ENCODE measurements at regions not wholly inside any gene's neighbourhood (a gene's known extent, or its start where the extent isn't known, plus 50 kb on each side); places are given as distances from the start of the nearest gene placed in this dataset.
A peak's percentile ranks its signal among the peaks of the same experiment; 100 is the strongest.

DNA sequence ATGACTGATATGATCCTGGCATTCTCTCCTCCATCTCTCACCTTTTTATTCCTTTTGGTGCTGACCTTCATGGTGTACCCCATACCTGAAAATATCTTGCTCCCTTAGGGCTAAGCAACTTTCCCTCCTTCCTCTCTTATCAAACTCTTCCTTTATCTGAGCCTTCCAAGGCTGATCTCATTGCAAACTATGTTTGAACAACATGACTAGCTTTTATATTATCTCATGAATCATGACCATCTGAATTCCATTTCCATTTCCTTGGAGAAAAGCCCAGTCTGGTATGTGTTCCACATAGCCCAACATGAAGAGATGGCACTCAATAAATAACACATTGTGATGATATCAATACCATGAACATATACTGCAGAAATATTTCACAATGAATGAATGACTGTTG lies 111.6 kb downstream of the TSPAN8 start:
- DNase-seq = no peak
- Histone ChIP-seq H3K27ac (peak overlapping the region in 1 of 8 donors; percentile 24), H3K4me1 (no peaks in the 10 kb centered on the region), H3K36me3 (no peaks in the 10 kb centered on the region), H3K4me3 (no peak overlapping the region), H3K9me3 (no peaks in the 10 kb centered on the region), H3K27me3 (replicated peaks in 1 of 7) (no peaks in the 10 kb centered on the region)
- TF ChIP-seq, protein P1, sequence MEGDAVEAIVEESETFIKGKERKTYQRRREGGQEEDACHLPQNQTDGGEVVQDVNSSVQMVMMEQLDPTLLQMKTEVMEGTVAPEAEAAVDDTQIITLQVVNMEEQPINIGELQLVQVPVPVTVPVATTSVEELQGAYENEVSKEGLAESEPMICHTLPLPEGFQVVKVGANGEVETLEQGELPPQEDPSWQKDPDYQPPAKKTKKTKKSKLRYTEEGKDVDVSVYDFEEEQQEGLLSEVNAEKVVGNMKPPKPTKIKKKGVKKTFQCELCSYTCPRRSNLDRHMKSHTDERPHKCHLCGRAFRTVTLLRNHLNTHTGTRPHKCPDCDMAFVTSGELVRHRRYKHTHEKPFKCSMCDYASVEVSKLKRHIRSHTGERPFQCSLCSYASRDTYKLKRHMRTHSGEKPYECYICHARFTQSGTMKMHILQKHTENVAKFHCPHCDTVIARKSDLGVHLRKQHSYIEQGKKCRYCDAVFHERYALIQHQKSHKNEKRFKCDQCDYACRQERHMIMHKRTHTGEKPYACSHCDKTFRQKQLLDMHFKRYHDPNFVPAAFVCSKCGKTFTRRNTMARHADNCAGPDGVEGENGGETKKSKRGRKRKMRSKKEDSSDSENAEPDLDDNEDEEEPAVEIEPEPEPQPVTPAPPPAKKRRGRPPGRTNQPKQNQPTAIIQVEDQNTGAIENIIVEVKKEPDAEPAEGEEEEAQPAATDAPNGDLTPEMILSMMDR (IDR thresholded peaks at IDR 0.05 in 8 of 11, conservative IDR thresholded peaks at IDR 0.05 in 3 of 11) = no peak
- TF ChIP-seq POLR2A (IDR thresholded peaks at IDR 0.05) (no peak), POLR2AphosphoS5 (IDR thresholded peaks at IDR 0.05) (no peak)
- intact Hi-C loops (cut with DNase I; ENCODE audit: low total_unique reads) = no loop called here

DNA sequence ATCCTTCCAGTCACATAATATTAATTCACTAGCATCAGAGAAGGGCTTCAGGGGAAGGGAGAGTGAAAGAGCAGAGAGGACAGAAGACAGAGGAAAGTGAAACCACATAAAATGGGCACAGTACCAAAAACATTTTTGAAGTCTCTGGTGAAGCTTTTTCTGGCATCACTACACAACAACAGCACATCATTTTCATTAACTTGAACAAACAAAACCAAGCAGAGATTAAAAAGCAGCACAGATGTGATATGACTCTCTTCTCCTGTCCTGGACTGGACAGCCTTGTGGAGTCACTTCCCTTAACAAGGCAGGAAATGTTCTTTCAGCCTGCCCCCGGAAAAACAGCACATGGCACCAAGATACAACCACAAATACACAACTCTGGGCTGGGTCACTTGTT lies 112.0 kb downstream of the TSPAN8 start:
- TF ChIP-seq POLR2AphosphoS5 (IDR thresholded peaks at IDR 0.05) (no peak), POLR2A (IDR thresholded peaks at IDR 0.05) (no peak)
- TF ChIP-seq, protein P1 (IDR thresholded peaks at IDR 0.05 in 8 of 11, conservative IDR thresholded peaks at IDR 0.05 in 3 of 11) = no peak
- WGBS, 5 donors = 0 to 33% (median 6%) methylated on average over 1 of the region's 1 CpG
- intact Hi-C loops (cut with DNase I; ENCODE audit: low total_unique reads) = no loop called here
- Histone ChIP-seq H3K27me3 (replicated peaks in 1 of 7) (no peaks in the 10 kb centered on the region), H3K36me3 (no peaks in the 10 kb centered on the region), H3K9me3 (no peaks in the 10 kb centered on the region), H3K4me3 (no peak overlapping the region), H3K27ac (peak overlapping the region in 1 of 8 donors; percentile 24), H3K4me1 (no peaks in the 10 kb centered on the region)
- DNase-seq = no peak

DNA sequence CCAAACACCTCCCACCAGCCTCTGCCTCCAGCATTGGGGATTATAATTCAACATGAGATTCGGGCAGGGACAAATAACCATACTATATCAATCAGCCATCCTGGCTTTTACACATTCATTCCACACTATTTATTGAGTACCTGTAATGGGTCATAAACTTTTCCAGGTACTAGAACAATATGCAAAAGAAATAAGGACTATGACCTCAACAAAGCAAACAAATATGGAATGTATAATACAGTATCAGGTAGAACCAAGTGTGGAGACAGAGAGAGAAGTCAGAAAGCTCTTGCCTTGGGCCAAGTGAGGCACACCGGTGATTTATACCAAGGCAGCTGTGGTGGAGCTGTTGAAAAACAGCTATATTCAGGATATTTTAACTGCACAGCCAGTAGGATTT lies 116.3 kb downstream of the TSPAN8 start:
- no peak for DNase-seq
- Histone ChIP-seq H3K27ac (no peak overlapping the region), H3K4me1 (no peaks in the 10 kb centered on the region), H3K4me3 (no peak overlapping the region), H3K9me3 (no peaks in the 10 kb centered on the region), H3K27me3 (replicated peaks in 1 of 7) (no peaks in the 10 kb centered on the region), H3K36me3 (no peaks in the 10 kb centered on the region)
- intact Hi-C loops (cut with DNase I; ENCODE audit: low total_unique reads) = no loop called here
- WGBS, 5 donors = 68 to 89% (median 80%) methylated on average over 2 of the region's 2 CpGs
- TF ChIP-seq POLR2A (IDR thresholded peaks at IDR 0.05) (no peak), POLR2AphosphoS5 (IDR thresholded peaks at IDR 0.05) (no peak)
- TF ChIP-seq, protein P1 (IDR thresholded peaks at IDR 0.05 in 8 of 11, conservative IDR thresholded peaks at IDR 0.05 in 3 of 11) = no peak

DNA sequence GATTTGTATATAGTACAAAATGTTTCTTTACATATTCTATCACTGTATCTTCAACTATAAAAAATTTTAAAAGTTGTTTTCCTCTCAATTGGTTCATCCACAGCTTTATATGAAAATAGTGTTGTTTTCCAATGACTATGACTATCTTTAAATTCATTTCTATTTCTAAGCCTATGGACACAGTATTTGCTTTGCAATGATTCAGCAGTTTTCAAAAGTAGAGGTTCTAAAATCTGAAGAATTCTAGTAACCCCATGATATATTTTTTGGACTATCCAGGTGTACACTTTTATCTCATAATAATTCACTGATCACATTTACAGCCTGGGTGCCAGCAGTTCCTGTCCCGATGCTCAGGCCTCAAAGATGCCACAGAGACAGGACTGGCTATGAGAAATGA lies 118.4 kb upstream of the PTPRR start:
- H3K9me3 ChIP-seq = no peaks in the 10 kb centered on the region
- TF ChIP-seq POLR2A (IDR thresholded peaks at IDR 0.05) (no peak), POLR2AphosphoS5 (IDR thresholded peaks at IDR 0.05) (no peak)
- WGBS, 5 donors = 81 to 95% (median 87%) methylated on average over 1 of the region's 1 CpG
- H3K4me1 ChIP-seq = no peaks in the 10 kb centered on the region
- no peaks in the 10 kb centered on the region for H3K36me3 ChIP-seq
- DNase-seq = no peak
- H3K27ac ChIP-seq = no peak overlapping the region
- intact Hi-C loops (cut with DNase I; ENCODE audit: low total_unique reads) = no loop called here
- no peaks in the 10 kb centered on the region for H3K27me3 ChIP-seq (replicated peaks in 1 of 7)
- no peak overlapping the region for H3K4me3 ChIP-seq

DNA sequence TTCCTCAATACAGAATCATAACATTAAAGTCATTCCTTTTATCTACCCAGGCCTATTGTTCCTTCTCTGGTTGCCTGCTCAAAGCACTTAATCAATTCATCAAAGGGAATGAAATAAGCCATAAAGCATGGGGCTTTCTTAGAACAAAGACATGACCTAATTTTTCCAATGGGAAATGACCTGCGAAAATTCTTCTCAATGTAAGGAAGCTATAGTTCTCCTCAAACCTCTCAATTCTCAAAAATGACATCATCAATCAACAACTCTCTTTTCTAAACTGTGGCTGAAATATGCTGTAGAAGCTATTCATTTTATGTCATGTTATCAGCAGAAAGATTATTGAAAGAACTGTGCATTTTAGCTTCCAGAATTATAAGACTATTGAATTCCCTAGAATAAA lies 116.0 kb upstream of the PTPRR start:
- Histone ChIP-seq H3K9me3 (no peaks in the 10 kb centered on the region), H3K27me3 (replicated peaks in 1 of 7) (no peaks in the 10 kb centered on the region), H3K4me1 (no peaks in the 10 kb centered on the region), H3K27ac (no peak overlapping the region), H3K4me3 (no peak overlapping the region), H3K36me3 (no peaks in the 10 kb centered on the region)
- intact Hi-C loops (cut with DNase I; ENCODE audit: low total_unique reads) = no loop called here
- WGBS, 5 donors = 53 to 93% (median 88%) methylated on average over 1 of the region's 1 CpG
- TF ChIP-seq POLR2A (IDR thresholded peaks at IDR 0.05) (no peak), POLR2AphosphoS5 (IDR thresholded peaks at IDR 0.05) (no peak)
- TF ChIP-seq, protein P1 (IDR thresholded peaks at IDR 0.05 in 8 of 11, conservative IDR thresholded peaks at IDR 0.05 in 3 of 11) = no peak
- DNase-seq = no peak

Data from spleen (tissue), 11 donors.